Activated gamma-delta T cell treated with Interleukin-2 at 50 U/mL for 16 hours (primary cell): ENCODE measurements at regions not wholly inside any gene's neighbourhood (a gene's known extent, or its start where the extent isn't known, plus 50 kb on each side); places are given as distances from the start of the nearest gene placed in this dataset.
"Not testable (repeated sequence)": the region's sequence is repeated elsewhere in the genome, so short reads cannot be mapped to it uniquely, and the experiment has no call there.

Source experiments
- DNase-seq: peaks from one replicate; pipeline ENCODE4 v3.0.0-alpha.2; 2020

GRCh38 chr11:103737037-103737622 lies 299.3 kb upstream of the DDI1 start:
- DNase-seq = no peak

GRCh38 chr11:103737747-103738146 lies 298.7 kb upstream of the DDI1 start:
- no peak for DNase-seq

- DNase-seq = not testable (repeated sequence)
Observed at GRCh38 chr11:103739074-103739796, 297.2 kb upstream of the DDI1 start.

- DNase-seq = no peak
Observed at GRCh38 chr11:103744496-103745153, 291.8 kb upstream of the DDI1 start.

GRCh38 chr11:103749158-103749557 lies 287.3 kb upstream of the DDI1 start:
- DNase-seq = no peak

- no peak for DNase-seq
Observed at GRCh38 chr11:103768816-103769215, 267.6 kb upstream of the DDI1 start.

- no peak for DNase-seq
Observed at GRCh38 chr11:103773059-103773458, 263.4 kb upstream of the DDI1 start.

GRCh38 chr11:103773537-103773936 lies 262.9 kb upstream of the DDI1 start:
- no peak for DNase-seq

- no peak for DNase-seq
Observed at GRCh38 chr11:103779054-103779453, 257.4 kb upstream of the DDI1 start.

GRCh38 chr11:103789952-103790351 lies 246.5 kb upstream of the DDI1 start:
- DNase-seq = no peak

GRCh38 chr11:103792981-103793468 lies 243.4 kb upstream of the DDI1 start:
- DNase-seq = no peak

GRCh38 chr11:103794262-103794661 lies 242.2 kb upstream of the DDI1 start:
- no peak for DNase-seq

GRCh38 chr11:103798026-103798425 lies 238.4 kb upstream of the DDI1 start:
- no peak for DNase-seq

GRCh38 chr11:103798446-103798845 lies 238.0 kb upstream of the DDI1 start:
- DNase-seq = no peak

- no peak for DNase-seq
Observed at GRCh38 chr11:103800406-103801114, 235.9 kb upstream of the DDI1 start.

- no peak for DNase-seq
Observed at GRCh38 chr11:103803062-103803461, 233.4 kb upstream of the DDI1 start.

GRCh38 chr11:103805688-103806009 lies 230.8 kb upstream of the DDI1 start:
- no peak for DNase-seq

- DNase-seq = no peak
Observed at GRCh38 chr11:103806130-103806895, 230.1 kb upstream of the DDI1 start.

GRCh38 chr11:103807806-103808205 lies 228.6 kb upstream of the DDI1 start:
- no peak for DNase-seq

GRCh38 chr11:103808252-103808651 lies 228.2 kb upstream of the DDI1 start:
- DNase-seq = no peak

- DNase-seq = no peak
Observed at GRCh38 chr11:103811870-103812455, 224.5 kb upstream of the DDI1 start.

GRCh38 chr11:103812680-103813079 lies 223.8 kb upstream of the DDI1 start:
- no peak for DNase-seq
